ENCODE measurements at regions not wholly inside any gene's neighbourhood (a gene's known extent, or its start where the extent isn't known, plus 50 kb on each side); places are given as distances from the start of the nearest gene placed in this dataset.

DNA sequence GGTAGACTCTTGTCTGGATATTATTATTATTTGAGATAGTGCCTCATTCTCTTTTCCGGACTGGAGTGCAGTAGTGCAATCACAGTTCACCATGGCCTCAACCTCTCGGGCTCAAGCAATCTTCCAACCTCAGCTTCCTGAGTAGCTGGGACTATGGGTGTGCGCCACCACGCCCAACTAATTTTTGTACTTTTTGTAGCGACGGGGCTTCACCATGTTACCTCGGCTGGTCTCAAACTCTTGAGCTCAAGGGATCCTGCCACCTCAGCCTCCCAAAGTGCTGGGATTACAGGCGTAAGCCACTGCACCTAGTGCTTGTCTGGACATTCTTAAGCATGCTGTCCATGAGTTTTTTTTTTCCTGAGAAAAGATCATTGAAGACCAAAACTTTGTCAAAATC, 498.9 kb upstream of the RGS6 start:
- ATAC-seq (ENCODE audit: low read depth) (no peak), DNase-seq (no peak)
- no peak overlapping the region for H2AFZ ChIP-seq (replicated peaks; ENCODE audit: low read length, poor library complexity)
- H3K4ac ChIP-seq (ENCODE audit: low read depth, low read length): no peak overlapping the region
- no peak overlapping the region for H2BK5ac ChIP-seq (ENCODE audit: low read depth, low read length, poor library complexity, severe bottlenecking)
- H3K27ac ChIP-seq (ENCODE audit: insufficient read depth, low read length): no peak overlapping the region
- H2BK15ac ChIP-seq (ENCODE audit: low read depth, low read length): no peak overlapping the region
- TF ChIP-seq, protein P1, sequence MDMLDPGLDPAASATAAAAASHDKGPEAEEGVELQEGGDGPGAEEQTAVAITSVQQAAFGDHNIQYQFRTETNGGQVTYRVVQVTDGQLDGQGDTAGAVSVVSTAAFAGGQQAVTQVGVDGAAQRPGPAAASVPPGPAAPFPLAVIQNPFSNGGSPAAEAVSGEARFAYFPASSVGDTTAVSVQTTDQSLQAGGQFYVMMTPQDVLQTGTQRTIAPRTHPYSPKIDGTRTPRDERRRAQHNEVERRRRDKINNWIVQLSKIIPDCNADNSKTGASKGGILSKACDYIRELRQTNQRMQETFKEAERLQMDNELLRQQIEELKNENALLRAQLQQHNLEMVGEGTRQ (IDR thresholded peaks at IDR 0.05; ENCODE audit: low read depth, low read length): no peak
- TF ChIP-seq RCOR1 (IDR thresholded peaks at IDR 0.05; ENCODE audit: insufficient replicate concordance, low read length): no peak
- no peak for TF ChIP-seq MXI1 (IDR thresholded peaks at IDR 0.05; ENCODE audit: borderline replicate concordance, low read depth, low read length)
- TF ChIP-seq, protein P2, sequence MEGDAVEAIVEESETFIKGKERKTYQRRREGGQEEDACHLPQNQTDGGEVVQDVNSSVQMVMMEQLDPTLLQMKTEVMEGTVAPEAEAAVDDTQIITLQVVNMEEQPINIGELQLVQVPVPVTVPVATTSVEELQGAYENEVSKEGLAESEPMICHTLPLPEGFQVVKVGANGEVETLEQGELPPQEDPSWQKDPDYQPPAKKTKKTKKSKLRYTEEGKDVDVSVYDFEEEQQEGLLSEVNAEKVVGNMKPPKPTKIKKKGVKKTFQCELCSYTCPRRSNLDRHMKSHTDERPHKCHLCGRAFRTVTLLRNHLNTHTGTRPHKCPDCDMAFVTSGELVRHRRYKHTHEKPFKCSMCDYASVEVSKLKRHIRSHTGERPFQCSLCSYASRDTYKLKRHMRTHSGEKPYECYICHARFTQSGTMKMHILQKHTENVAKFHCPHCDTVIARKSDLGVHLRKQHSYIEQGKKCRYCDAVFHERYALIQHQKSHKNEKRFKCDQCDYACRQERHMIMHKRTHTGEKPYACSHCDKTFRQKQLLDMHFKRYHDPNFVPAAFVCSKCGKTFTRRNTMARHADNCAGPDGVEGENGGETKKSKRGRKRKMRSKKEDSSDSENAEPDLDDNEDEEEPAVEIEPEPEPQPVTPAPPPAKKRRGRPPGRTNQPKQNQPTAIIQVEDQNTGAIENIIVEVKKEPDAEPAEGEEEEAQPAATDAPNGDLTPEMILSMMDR (conservative IDR thresholded peaks at IDR 0.05; ENCODE audit: low read depth, low read length): no peak
- TF ChIP-seq CEBPB (IDR thresholded peaks at IDR 0.05; ENCODE audit: low read depth, low read length): no peak
- no peak for TF ChIP-seq POLR2A (IDR thresholded peaks at IDR 0.05; ENCODE audit: low read depth, low read length)
- TF ChIP-seq, protein P3, sequence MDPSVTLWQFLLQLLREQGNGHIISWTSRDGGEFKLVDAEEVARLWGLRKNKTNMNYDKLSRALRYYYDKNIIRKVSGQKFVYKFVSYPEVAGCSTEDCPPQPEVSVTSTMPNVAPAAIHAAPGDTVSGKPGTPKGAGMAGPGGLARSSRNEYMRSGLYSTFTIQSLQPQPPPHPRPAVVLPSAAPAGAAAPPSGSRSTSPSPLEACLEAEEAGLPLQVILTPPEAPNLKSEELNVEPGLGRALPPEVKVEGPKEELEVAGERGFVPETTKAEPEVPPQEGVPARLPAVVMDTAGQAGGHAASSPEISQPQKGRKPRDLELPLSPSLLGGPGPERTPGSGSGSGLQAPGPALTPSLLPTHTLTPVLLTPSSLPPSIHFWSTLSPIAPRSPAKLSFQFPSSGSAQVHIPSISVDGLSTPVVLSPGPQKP (IDR thresholded peaks at IDR 0.05; ENCODE audit: borderline replicate concordance, low read depth, low read length): no peak
- no peak for TF ChIP-seq CHD1 (IDR thresholded peaks at IDR 0.05; ENCODE audit: low read depth, low read length)
- no peak for TF ChIP-seq MAFK (IDR thresholded peaks at IDR 0.05; ENCODE audit: low read depth, low read length)
- no peak for TF ChIP-seq FOS (IDR thresholded peaks at IDR 0.05; ENCODE audit: low read depth, low read length)
- TF ChIP-seq BHLHE40 (IDR thresholded peaks at IDR 0.05; ENCODE audit: low read depth, low read length): no peak
- TF ChIP-seq RAD21 (IDR thresholded peaks at IDR 0.05; ENCODE audit: low read length): no peak
- no peak for TF ChIP-seq RFX5 (IDR thresholded peaks at IDR 0.05; ENCODE audit: low read depth, low read length)
- no peak for TF ChIP-seq SMC3 (IDR thresholded peaks at IDR 0.05; ENCODE audit: low read depth, low read length)
- TF ChIP-seq MAZ (IDR thresholded peaks at IDR 0.05; ENCODE audit: borderline replicate concordance, low read depth, low read length): no peak
- TF ChIP-seq NFE2L2 (IDR thresholded peaks at IDR 0.05; ENCODE audit: low read depth, low read length): no peak
- no peak overlapping the region for H3K23ac ChIP-seq (ENCODE audit: low read depth, low read length)
- no peak overlapping the region for H3K14ac ChIP-seq (replicated peaks; ENCODE audit: low read depth, low read length)
- H3K9ac ChIP-seq (ENCODE audit: low read depth, low read length): no peak overlapping the region
- peaks cover 5% of the 10 kb centered on the region; the same call in 1 of the 2 replicates for H4K20me1 ChIP-seq (ENCODE audit: insufficient read depth, low read length)
- no peaks in the 10 kb centered on the region for H3K36me3 ChIP-seq (ENCODE audit: control insufficient read depth, insufficient read depth, low read length)
- no peaks in the 10 kb centered on the region for H3K9me3 ChIP-seq (ENCODE audit: control insufficient read depth, insufficient read depth, low read length)
- H3K56ac ChIP-seq (ENCODE audit: extremely low read depth, insufficient read depth, low read length): no peak overlapping the region
- H3K79me1 ChIP-seq (ENCODE audit: low read depth in 1 of 2, low read length in 2 of 2): peaks cover 28 to 52% of the 10 kb centered on the region in 2 experiments
- POLR2A ChIA-PET (ENCODE audit: unreplicated experiment): no interaction called here
- peaks cover 4% of the 10 kb centered on the region for H3K9me1 ChIP-seq (ENCODE audit: insufficient read depth, low read length)
- dilution Hi-C loops (cut with HindIII; ENCODE audit: low sequenced_read_pairs, unreplicated experiment): no loop called here
- in situ Hi-C loops (cut with MboI; ENCODE audit: low sequenced_read_pairs): no loop called here
- peaks cover 5% of the 10 kb centered on the region for H3K4me1 ChIP-seq (ENCODE audit: control insufficient read depth, insufficient read depth, low read length)
- no peak overlapping the region for H2BK120ac ChIP-seq (ENCODE audit: low read depth, low read length)
- no peaks in the 10 kb centered on the region for H3K27me3 ChIP-seq (ENCODE audit: control insufficient read depth, insufficient read depth, low read length)
- no peak overlapping the region for H3K4me2 ChIP-seq (ENCODE audit: low read depth, low read length)
- 0 out of 2 replicates have a peak overlapping the region, but pooled peaks have one; percentile 23 for H2AK5ac ChIP-seq (ENCODE audit: low read depth, low read length)
- 82% methylated on average over 3 of the region's 8 CpGs; no CpG with 5 or more reads in 1 of the 2 experiments for WGBS, 2 experiments (ENCODE audit: extremely low coverage in 2 of 2, insufficient read length in 1 of 2)
- CTCF ChIA-PET: no interaction called here
- intact Hi-C loops (cut with micrococcal nuclease): no loop called here
- no TSS peak for BruUV-seq (replicated peaks)
- H3K18ac ChIP-seq (ENCODE audit: low read depth, low read length): no peak overlapping the region
- H2AK9ac ChIP-seq (replicated peaks; ENCODE audit: low read depth, low read length, poor library complexity): no peak overlapping the region
- no peak overlapping the region for H4K5ac ChIP-seq (ENCODE audit: low read depth, low read length)
- no peak overlapping the region for H4K8ac ChIP-seq (ENCODE audit: low read depth in 2 of 2, low read length in 2 of 2)
- H3K4me3 ChIP-seq (ENCODE audit: insufficient read depth, low read depth, low read length): no peak overlapping the region
- no peak overlapping the region for H2BK20ac ChIP-seq (ENCODE audit: low read depth, low read length)
- no peak overlapping the region for H4K91ac ChIP-seq (ENCODE audit: insufficient read depth, low read depth, low read length)
